Endothelial cell of umbilical vein (primary cell): ENCODE measurements at regions not wholly inside any gene's neighbourhood (a gene's known extent, or its start where the extent isn't known, plus 50 kb on each side); places are given as distances from the start of the nearest gene placed in this dataset.

Experiments used
- BruUV-seq: library from RNA; stranded (reverse); fragments of 400-500 nt; replicated peaks from 2 replicates; lab custom pipeline; 2021; lab: Mats Ljungman, UMichigan
- CTCF ChIA-PET: fragments of 300-600, 350-600 bp; sonication (Branson Sonifier 250); formaldehyde crosslinking; loops from one replicate; lab custom pipeline; 2021; ENCODE audit warnings: antibody characterized with exemption, inconsistent platforms; lab: Charles Lee
- POLR2A ChIA-PET: fragments of 300-600, 350-600 bp; sonication (Branson Sonifier 250); formaldehyde crosslinking; loops from one replicate; lab custom pipeline; 2021; ENCODE audit warnings: antibody characterized with exemption, inconsistent platforms; lab: Charles Lee
- DNase-seq: peaks from one replicate; pipeline ENCODE4 v3.0.0-alpha.2; 2011; ENCODE audit warnings: low read depth, low spot score
- FAIRE-seq: peaks from 2 replicates; lab custom pipeline; 2011; peaks lifted over from hg19 to GRCh38; lab: Jason Lieb, UNC
- H2AFZ ChIP-seq: 2 replicates; pipeline ENCODE4 v1.6.0; 2012; ENCODE audit warnings: low read depth, low read length, control low read depth, inconsistent platforms
- H3K27ac ChIP-seq: 2 replicates; pipeline ENCODE4 v1.5.1; 2011; ENCODE audit warnings: low read depth, mild to moderate bottlenecking, control low read depth, low read length, moderate library complexity; ENCODE audit not compliant: insufficient read depth
- H3K27me3 ChIP-seq, 2 experiments: 2 replicates each; pipeline versions ENCODE4 v1.6.0 to v1.6.1; 2011; ENCODE audit warnings: low read length in 2 of 2, mixed read lengths in 1 of 2; ENCODE audit not compliant: control insufficient read depth in 2 of 2, insufficient read depth in 2 of 2
- H3K36me3 ChIP-seq, 2 experiments: 2 replicates in 1 of 2; 3 replicates in 1 of 2; pipeline ENCODE4 v1.5.1; 2011; ENCODE audit warnings: low read length in 2 of 2, mild to moderate bottlenecking in 1 of 2, moderate library complexity in 1 of 2; ENCODE audit not compliant: control insufficient read depth in 2 of 2, insufficient read depth in 2 of 2; ENCODE audit errors: extremely low read depth in 1 of 2
- H3K4me1 ChIP-seq: 3 replicates; pipeline ENCODE4 v1.5.1; 2011; ENCODE audit warnings: mild to moderate bottlenecking, low read length; ENCODE audit not compliant: control insufficient read depth, insufficient read depth; ENCODE audit errors: extremely low read depth
- H3K4me2 ChIP-seq: 2 replicates; pipeline ENCODE4 v1.6.1; 2011; ENCODE audit warnings: low read length, control low read depth, mixed read lengths; ENCODE audit not compliant: insufficient read depth
- H3K4me3 ChIP-seq, 3 experiments: fragments of 200-600 bp in 1 of 3; sonication (generic), shearing (Covaris generic) in 1 of 3; replicated peaks in 1 of 3; 2 replicates each; pipeline ENCODE4 v1.5.1; 2011 to 2016; ENCODE audit warnings: control low read depth in 3 of 3, low read length in 3 of 3, mild to moderate bottlenecking in 2 of 3, inconsistent platforms in 1 of 3, low read depth in 1 of 3, moderate library complexity in 1 of 3; ENCODE audit not compliant: insufficient read depth in 1 of 3
- H3K79me2 ChIP-seq: 2 replicates; pipeline ENCODE4 v1.6.0; 2012; ENCODE audit warnings: low read length, inconsistent platforms; ENCODE audit not compliant: control insufficient read depth, insufficient read depth
- H3K9ac ChIP-seq: replicated peaks from 2 replicates; pipeline ENCODE3; 2011; ENCODE audit warnings: low read length, control low read depth; ENCODE audit not compliant: insufficient read depth; ENCODE audit errors: extremely low read depth
- H3K9me1 ChIP-seq: replicated peaks from 3 replicates; pipeline ENCODE4 v1.6.0; 2011; ENCODE audit warnings: mild to moderate bottlenecking, low read length; ENCODE audit not compliant: control insufficient read depth, insufficient read depth; ENCODE audit errors: extremely low read depth
- H3K9me3 ChIP-seq: replicated peaks from 2 replicates; pipeline ENCODE4 v1.5.1; 2012; ENCODE audit warnings: low read length, inconsistent platforms; ENCODE audit not compliant: control insufficient read depth, insufficient read depth
- H4K20me1 ChIP-seq: replicated peaks from 2 replicates; pipeline ENCODE3; 2011; ENCODE audit warnings: mild to moderate bottlenecking, low read length; ENCODE audit not compliant: control insufficient read depth, insufficient read depth; ENCODE audit errors: extremely low read depth
- CTCF ChIP-seq, 2 donors: IDR thresholded peaks; 1 replicate in 1 of 2; 2 replicates in 1 of 2; pipeline ENCODE4 v1.5.1; 2011; ENCODE audit warnings: low read length in 2 of 2, mild to moderate bottlenecking in 2 of 2, moderate library complexity in 2 of 2, control low read depth in 1 of 2, inconsistent platforms in 1 of 2, low read depth in 1 of 2; ENCODE audit not compliant: insufficient read depth in 1 of 2; ENCODE audit errors: extremely low read depth in 1 of 2
- EZH2 ChIP-seq: IDR thresholded peaks from 2 replicates; pipeline ENCODE4 v1.6.1; 2012; ENCODE audit warnings: borderline replicate concordance, low read depth, mild to moderate bottlenecking, moderate library complexity, low read length, inconsistent platforms; ENCODE audit not compliant: severe bottlenecking
- FOS ChIP-seq: IDR thresholded peaks from 2 replicates; pipeline ENCODE4 v1.6.1; 2011; ENCODE audit warnings: mild to moderate bottlenecking, low read length, moderate library complexity, borderline replicate concordance; ENCODE audit not compliant: insufficient read depth
- GATA2 ChIP-seq: IDR thresholded peaks from 2 replicates; pipeline ENCODE4 v1.7.0; 2011; ENCODE audit warnings: low read depth, mild to moderate bottlenecking, moderate library complexity, mixed read lengths, low read length; ENCODE audit not compliant: insufficient read length, insufficient read depth
- JUN ChIP-seq: IDR thresholded peaks from 2 replicates; pipeline ENCODE4 v1.6.1; 2011; ENCODE audit warnings: borderline replicate concordance, low read depth; ENCODE audit not compliant: insufficient read length, insufficient read depth
- MAX ChIP-seq: IDR thresholded peaks from 2 replicates; pipeline ENCODE4 v1.6.1; 2011; ENCODE audit not compliant: insufficient read depth, insufficient read length
- MYC ChIP-seq: IDR thresholded peaks from one replicate; pipeline ENCODE4 v1.6.1; 2011; ENCODE audit warnings: mild to moderate bottlenecking, low read depth, low read length
- POLR2A ChIP-seq: IDR thresholded peaks from 2 replicates; pipeline ENCODE4 v1.6.1; 2012; ENCODE audit warnings: low read depth, mild to moderate bottlenecking, control low read depth, low read length
- POLR2AphosphoS5 ChIP-seq: IDR thresholded peaks from 2 replicates; pipeline ENCODE4 v1.6.1; 2012; ENCODE audit warnings: low read depth, mild to moderate bottlenecking, control low read depth, low read length, moderate library complexity; ENCODE audit not compliant: insufficient read depth
- dilution Hi-C: fragments of 300-500 bp; cut with MboI; formaldehyde crosslinking; loops from one replicate; pipeline ENCODE4 v1.15.0; 2019; ENCODE audit warnings: low sequenced_read_pairs; ENCODE audit not compliant: extremely low pct_ligation_motif_present
- intact Hi-C: fragments of 100-400 bp; cut with micrococcal nuclease; formaldehyde crosslinking; loops from one replicate; pipeline ENCODE4 v1.10.0; 2022

GRCh38 chr12:124085419-124086296 is 112.6 kb downstream of the ZNF664 start:
- DNase-seq (no peak), FAIRE-seq (no peak)
- H3K79me2 ChIP-seq = no peaks in the 10 kb centered on the region
- no peaks in the 10 kb centered on the region for H3K9me1 ChIP-seq
- dilution Hi-C loops = no loop called here
- intact Hi-C loops = no loop called here
- TF ChIP-seq POLR2AphosphoS5 = no peak
- no peak for TF ChIP-seq MYC
- H3K4me2 ChIP-seq = no peak overlapping the region
- H3K27me3 ChIP-seq = no peaks in the 10 kb centered on the region
- no peak overlapping the region for H3K4me3 ChIP-seq
- H3K4me1 ChIP-seq = no peaks in the 10 kb centered on the region
- no TSS peak for BruUV-seq
- H3K27ac ChIP-seq = no peak overlapping the region
- ChIA-PET POLR2A (no interaction called here), CTCF (interaction anchor here (1.1 to 1.4 kb wide), 2 partner anchors 9 to 32 kb away, joined by 3 to 4 read pairs; no protein-coding TSS in a partner anchor)
- H3K36me3 ChIP-seq = no peaks in the 10 kb centered on the region
- no peaks in the 10 kb centered on the region for H3K9me3 ChIP-seq
- H2AFZ ChIP-seq = no peak overlapping the region
- no peaks in the 10 kb centered on the region for H4K20me1 ChIP-seq
- no peak overlapping the region for H3K9ac ChIP-seq

- intact Hi-C loops (no loop called here), dilution Hi-C loops (no loop called here)
- H3K9me3 ChIP-seq = no peaks in the 10 kb centered on the region
- no peaks in the 10 kb centered on the region for H3K9me1 ChIP-seq
- no peaks in the 10 kb centered on the region for H3K79me2 ChIP-seq
- ChIA-PET POLR2A (no interaction called here), CTCF (interaction anchor here (0.7 to 1.4 kb wide), 3 partner anchors 10 to 33 kb away, joined by 3 to 4 read pairs (median 3); no protein-coding TSS in a partner anchor)
- H2AFZ ChIP-seq = no peak overlapping the region
- H3K27ac ChIP-seq = no peak overlapping the region
- H3K4me3 ChIP-seq = no peak overlapping the region
- no peaks in the 10 kb centered on the region for H3K27me3 ChIP-seq
- BruUV-seq = no TSS peak
- no peaks in the 10 kb centered on the region for H3K4me1 ChIP-seq
- no peaks in the 10 kb centered on the region for H4K20me1 ChIP-seq
- FAIRE-seq (no peak), DNase-seq (no peak)
- no peaks in the 10 kb centered on the region for H3K36me3 ChIP-seq
- H3K9ac ChIP-seq = no peak overlapping the region
- TF ChIP-seq MYC = no peak
- no peak for TF ChIP-seq GATA2
- no peak for TF ChIP-seq MAX
- no peak for TF ChIP-seq JUN
- no peak for TF ChIP-seq POLR2AphosphoS5
- TF ChIP-seq FOS = no peak
- no peak for TF ChIP-seq CTCF (IDR thresholded peaks at IDR 0.05; ENCODE audit: extremely low read depth in 1 of 2, insufficient read depth in 1 of 2, low read depth in 1 of 2, low read length in 2 of 2)
- no peak for TF ChIP-seq POLR2A
- TF ChIP-seq EZH2 = no peak
- H3K4me2 ChIP-seq = no peak overlapping the region
Measured at GRCh38 chr12:124086299-124086898, 113.4 kb downstream of the ZNF664 start.
